HEK293 (cell line): ENCODE measurements at regions not wholly inside any gene's neighbourhood (a gene's known extent, or its start where the extent isn't known, plus 50 kb on each side); places are given as distances from the start of the nearest gene placed in this dataset.
"Not testable (repeated sequence)": the region's sequence is repeated elsewhere in the genome, so short reads cannot be mapped to it uniquely, and the experiment has no call there.

ENCODE experiments used
- CTCF ChIP-seq: fragments of 450-650 bp; formaldehyde crosslinking; IDR thresholded peaks from 2 replicates; pipeline ENCODE4 v1.5.1; 2016; ENCODE audit warnings: missing biosample characterization, missing genetic modification characterization
- PRDM10 ChIP-seq: fragments of 450-650 bp; formaldehyde crosslinking; IDR thresholded peaks from 2 replicates; pipeline ENCODE4 v1.5.1; 2016; ENCODE audit warnings: missing biosample characterization, missing genetic modification characterization
- SALL2 ChIP-seq: fragments of 450-650 bp; formaldehyde crosslinking; IDR thresholded peaks from 2 replicates; pipeline ENCODE4 v1.5.0; 2017; ENCODE audit warnings: missing biosample characterization, mild to moderate bottlenecking, missing genetic modification characterization, borderline replicate concordance
- ZBTB44 ChIP-seq: fragments of 450-650 bp; IDR thresholded peaks from 2 replicates; pipeline ENCODE4 v1.5.1; 2018; ENCODE audit warnings: missing biosample characterization, mild to moderate bottlenecking, missing genetic modification characterization
- ZNF37A ChIP-seq: fragments of 450-650 bp; IDR thresholded peaks from 2 replicates; pipeline ENCODE4 v1.5.1; 2018; ENCODE audit warnings: missing biosample characterization, missing genetic modification characterization
- ZNF398 ChIP-seq: fragments of 450-650 bp; formaldehyde crosslinking; IDR thresholded peaks from 2 replicates; pipeline ENCODE4 v1.5.1; 2017; ENCODE audit warnings: missing biosample characterization, missing genetic modification characterization
- ZNF626 ChIP-seq: fragments of 450-650 bp; sonication (Bioruptor Pico); formaldehyde crosslinking; IDR thresholded peaks from 2 replicates; pipeline ENCODE4 v1.5.1; 2018; ENCODE audit warnings: missing biosample characterization, missing genetic modification characterization, inconsistent platforms

- TF ChIP-seq CTCF, SALL2, ZBTB44, PRDM10, ZNF37A, ZNF626, ZNF398 (tag by site-specific recombination): not testable (repeated sequence)
These were observed 637.8 kb downstream of the UTRN start for GRCh38 chr6:144922771-144923490.
